GM12872 (cell line): ENCODE measurements at regions not wholly inside any gene's neighbourhood (a gene's known extent, or its start where the extent isn't known, plus 50 kb on each side); places are given as distances from the start of the nearest gene placed in this dataset.

Source experiments
- CTCF ChIP-seq: IDR thresholded peaks from 3 replicates; pipeline ENCODE4 v1.5.1; 2011; ENCODE audit warnings: low read depth, mild to moderate bottlenecking, low read length, moderate library complexity; ENCODE audit not compliant: insufficient read depth

DNA sequence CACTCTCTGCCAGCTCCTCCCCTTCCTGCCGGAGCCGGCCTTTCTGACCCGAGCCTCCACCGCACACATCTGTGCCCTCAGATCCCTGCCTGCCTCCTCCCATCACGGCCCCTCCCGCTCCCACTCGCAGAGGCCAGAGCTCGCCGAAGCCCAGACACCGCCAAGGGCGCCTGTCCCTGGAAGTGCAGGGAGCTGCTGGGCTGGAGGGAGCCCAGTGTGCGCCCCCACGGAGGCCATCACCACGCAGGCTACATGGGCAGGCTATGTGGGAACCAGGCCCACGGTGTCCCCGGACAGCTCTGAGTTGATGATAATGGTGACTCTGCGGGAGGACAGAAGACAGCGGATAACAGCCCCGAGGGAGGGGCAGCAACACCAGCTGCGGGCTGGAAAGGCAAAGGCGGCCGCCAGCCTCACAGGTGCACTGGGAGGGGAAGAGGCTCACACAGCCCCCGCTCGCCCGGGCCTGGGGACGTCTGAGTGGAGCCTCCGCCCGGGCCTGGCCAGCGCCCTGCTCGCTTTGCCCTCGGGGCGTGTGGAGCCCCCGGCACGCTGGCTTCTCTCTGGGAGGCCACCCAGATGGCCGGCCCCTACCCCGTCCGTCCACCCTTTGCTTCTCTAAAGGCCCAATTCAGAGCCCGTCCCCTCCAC, 154.9 kb downstream of the DLL1 start:
- TF ChIP-seq CTCF: no peak

GRCh38 chr6:170135461-170135820, 155.4 kb downstream of the DLL1 start:
- no peak for TF ChIP-seq CTCF

DNA sequence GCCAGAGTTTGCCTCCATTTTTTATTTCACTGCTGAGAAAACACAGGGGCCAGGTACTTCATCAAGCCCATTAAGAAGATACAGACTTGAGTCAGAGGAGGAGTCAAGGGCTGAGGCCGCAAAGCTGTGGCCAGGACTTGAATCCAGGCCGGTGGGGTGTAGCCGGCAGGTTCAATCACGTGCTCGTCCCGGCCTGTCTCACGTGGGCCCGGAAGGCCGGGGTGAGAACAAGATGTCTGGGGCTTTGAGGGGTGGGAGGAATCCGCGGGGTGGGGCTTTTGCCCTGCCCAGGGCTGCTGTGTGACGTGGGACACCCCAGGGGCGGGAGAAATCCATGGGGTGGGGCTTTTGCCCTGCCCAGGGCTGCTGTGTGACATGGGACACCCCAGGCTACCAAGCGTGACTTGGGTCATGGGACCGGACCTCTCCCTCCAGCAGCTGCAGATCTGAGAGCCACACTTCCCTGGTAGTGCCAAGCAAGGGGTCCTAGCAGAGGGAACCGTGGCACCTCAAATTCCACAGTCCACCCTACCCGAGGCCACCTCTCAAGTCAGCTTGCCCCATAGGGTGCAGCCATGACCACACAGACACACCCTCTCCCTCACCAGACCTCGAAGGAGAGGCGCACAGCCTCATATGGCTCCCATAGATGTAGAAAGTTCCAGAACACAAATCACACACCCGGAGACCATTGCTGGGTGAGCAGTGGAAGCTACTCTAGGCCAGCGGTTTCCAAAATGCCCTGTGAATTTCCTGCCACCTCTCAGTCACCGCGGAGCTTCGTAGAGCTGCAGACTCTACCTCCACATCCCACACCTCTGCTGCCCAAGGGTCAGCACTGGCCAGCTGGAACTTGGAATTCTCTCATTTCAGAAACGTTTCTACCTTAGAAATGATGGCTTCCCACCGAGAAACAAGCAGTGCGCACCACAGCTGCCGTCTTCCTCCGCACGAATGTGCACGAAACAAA, 156.1 kb downstream of the DLL1 start:
- TF ChIP-seq CTCF: no peak

DNA sequence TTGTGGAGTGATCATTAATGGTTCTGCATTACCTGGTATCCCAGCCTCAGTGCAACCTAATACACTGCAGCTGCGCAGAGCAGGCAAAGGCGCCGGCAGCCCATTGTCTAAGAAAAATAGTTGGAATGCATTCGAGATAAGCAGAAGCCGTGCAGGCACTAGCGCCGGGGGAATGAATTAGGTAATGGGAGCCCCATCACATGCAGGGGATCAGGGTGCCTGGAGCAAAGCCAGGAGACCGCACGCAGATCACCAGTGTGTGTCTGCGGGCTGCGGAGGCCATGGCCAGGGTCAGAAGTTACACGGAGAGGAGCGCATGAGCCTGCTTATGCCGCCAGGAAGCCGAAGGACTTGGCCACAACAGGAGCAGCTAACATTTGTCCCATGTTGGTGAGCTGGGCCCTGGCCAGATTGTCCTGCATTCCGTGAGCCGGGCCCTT, 156.8 kb downstream of the DLL1 start:
- TF ChIP-seq CTCF: no peak

DNA sequence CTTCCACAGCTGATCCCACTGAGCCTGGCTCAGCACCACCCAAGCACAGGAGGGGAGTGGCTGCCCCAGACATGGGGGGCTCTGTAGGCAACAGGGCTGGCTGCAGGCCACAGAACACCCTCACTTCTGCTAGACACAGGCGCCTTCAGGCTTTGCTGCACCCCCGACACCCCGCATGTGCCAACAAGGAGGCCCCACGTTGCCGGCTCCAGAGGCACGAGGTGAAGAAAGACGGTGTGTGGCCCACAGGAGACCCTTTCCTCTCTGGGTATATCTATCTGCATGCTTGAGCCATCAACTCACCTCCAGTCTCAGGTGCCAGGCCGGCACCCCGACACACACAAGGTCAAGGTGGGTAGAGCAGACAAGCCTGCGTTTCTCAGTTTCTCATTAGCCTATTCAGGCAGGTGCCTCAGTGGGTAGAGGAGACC, 158.3 kb downstream of the DLL1 start:
- TF ChIP-seq CTCF: no peak

GRCh38 chr6:170132011-170132521, 158.8 kb downstream of the DLL1 start:
- no peak for TF ChIP-seq CTCF

DNA sequence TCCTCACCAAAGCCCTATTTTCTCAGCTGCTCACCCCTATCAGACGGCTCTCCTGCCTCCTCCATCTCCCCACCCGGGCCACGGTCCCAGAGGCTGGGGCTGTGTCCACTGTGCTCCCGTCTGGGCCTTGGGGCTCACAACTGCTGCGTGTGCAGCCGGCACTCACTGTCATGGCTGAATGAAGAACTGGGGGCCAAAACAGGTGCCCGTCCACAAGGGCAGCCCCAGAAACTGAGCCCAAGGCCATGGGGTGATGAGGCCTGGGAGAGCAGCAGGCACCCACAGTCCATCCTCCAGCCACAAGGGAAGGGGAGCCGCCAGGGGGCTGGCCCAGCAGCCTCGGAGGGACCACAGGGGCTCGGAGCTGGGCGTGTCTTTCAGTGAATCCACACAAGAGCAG, 159.5 kb downstream of the DLL1 start:
- no peak for TF ChIP-seq CTCF
